GM23338 (cell line): ENCODE measurements at regions not wholly inside any gene's neighbourhood (a gene's known extent, or its start where the extent isn't known, plus 50 kb on each side); places are given as distances from the start of the nearest gene placed in this dataset.

Experiments used
- ATAC-seq: fragments of 200-7000 bp; cut with Tn5 transposase; 3 replicates; pipeline ENCODE4 v1.9.1; 2020
- DNase-seq: peaks from one replicate; pipeline ENCODE4 v3.0.0-alpha.2; 2015; ENCODE audit warnings: low spot score
- H2AFZ ChIP-seq: fragments of 200-600 bp; sonication (generic); 2 replicates; pipeline ENCODE4 v1.8.0; 2016; ENCODE audit warnings: antibody characterized with exemption, mild to moderate bottlenecking, moderate library complexity
- H3F3A ChIP-seq: fragments of 200-600 bp; sonication (generic); replicated peaks from 2 replicates; pipeline ENCODE4 v1.8.0; 2017; ENCODE audit warnings: antibody characterized with exemption, mixed run types, low read depth
- H3K27ac ChIP-seq: fragments of 200-600 bp; sonication (generic); 2 replicates; pipeline ENCODE4 v1.6.1; 2016; ENCODE audit warnings: low read depth
- H3K27me3 ChIP-seq: fragments of 200-600 bp; sonication (generic); 2 replicates; pipeline ENCODE4 v1.8.0; 2016; ENCODE audit warnings: mild to moderate bottlenecking, mixed run types, moderate library complexity; ENCODE audit not compliant: insufficient read depth
- H3K36me3 ChIP-seq: fragments of 200-600 bp; sonication (generic); 2 replicates; pipeline ENCODE4 v1.8.0; 2016; ENCODE audit warnings: mild to moderate bottlenecking; ENCODE audit not compliant: insufficient read depth
- H3K4me1 ChIP-seq: fragments of 200-600 bp; sonication (generic); 2 replicates; pipeline ENCODE4 v1.8.0; 2016; ENCODE audit warnings: mild to moderate bottlenecking, moderate library complexity; ENCODE audit not compliant: insufficient read depth
- H3K4me2 ChIP-seq: fragments of 200-600 bp; sonication (generic); 2 replicates; pipeline ENCODE4 v1.7.1; 2017; ENCODE audit warnings: mixed run types
- H3K4me3 ChIP-seq: fragments of 200-600 bp; sonication (generic); 2 replicates; pipeline ENCODE4 v1.6.1; 2016; ENCODE audit warnings: mixed run types
- H3K79me2 ChIP-seq: fragments of 200-600 bp; sonication (generic); replicated peaks from 2 replicates; pipeline ENCODE4 v1.8.0; 2017; ENCODE audit warnings: mild to moderate bottlenecking; ENCODE audit not compliant: insufficient read depth
- H3K9me2 ChIP-seq: fragments of 200-600 bp; sonication (generic); 2 replicates; pipeline ENCODE4 v1.8.0; 2017; ENCODE audit not compliant: insufficient read depth
- H4K20me1 ChIP-seq: fragments of 200-600 bp; sonication (generic); replicated peaks from 2 replicates; pipeline ENCODE4 v1.8.0; 2017; ENCODE audit warnings: mild to moderate bottlenecking; ENCODE audit not compliant: insufficient read depth
- H3K27ac Mint-ChIP-seq: 2 replicates; pipeline ENCODE4 v1.8.0; 2020; ENCODE audit warnings: inconsistent platforms, mild to moderate bottlenecking, moderate library complexity, mixed read lengths
- H3K27me3 Mint-ChIP-seq: 3 replicates; pipeline ENCODE4 v1.8.0; 2022; ENCODE audit warnings: low read depth, mild to moderate bottlenecking, moderate library complexity, mixed read lengths, inconsistent platforms; ENCODE audit not compliant: insufficient read depth, poor library complexity
- H3K36me3 Mint-ChIP-seq: 3 replicates; pipeline ENCODE4 v1.8.0; 2021; ENCODE audit warnings: low read depth, mild to moderate bottlenecking, inconsistent platforms, moderate library complexity, mixed read lengths
- H3K4me1 Mint-ChIP-seq: 3 replicates; pipeline ENCODE4 v1.8.0; 2020; ENCODE audit warnings: mild to moderate bottlenecking, inconsistent platforms, mixed read lengths
- H3K4me3 Mint-ChIP-seq: 3 replicates; pipeline ENCODE4 v1.8.0; 2021; ENCODE audit warnings: moderate library complexity, mild to moderate bottlenecking, inconsistent platforms, mixed read lengths
- H3K9me3 Mint-ChIP-seq: 3 replicates; pipeline ENCODE4 v1.8.0; 2020; ENCODE audit warnings: moderate library complexity, mild to moderate bottlenecking, inconsistent platforms, mixed read lengths
- CREB1 ChIP-seq: fragments of 250-450 bp; sonication (Bioruptor Pico); IDR thresholded peaks from 2 replicates; pipeline ENCODE4 v1.5.0; 2020; ENCODE audit warnings: low read depth, mild to moderate bottlenecking, moderate library complexity
- EZH2phosphoT487 ChIP-seq: fragments of 200-600 bp; sonication (generic); IDR thresholded peaks from one replicate; pipeline ENCODE4 v1.8.1; 2018; ENCODE audit warnings: antibody characterized with exemption; ENCODE audit not compliant: unreplicated experiment
- JUNB ChIP-seq: IDR thresholded peaks from one replicate; pipeline ENCODE4 v1.6.1; 2016; ENCODE audit warnings: antibody characterized with exemption; ENCODE audit not compliant: unreplicated experiment
- NANOG ChIP-seq: IDR thresholded peaks from 2 replicates; pipeline ENCODE4 v1.6.1; 2016; ENCODE audit warnings: antibody characterized with exemption, borderline replicate concordance
- POLR2AphosphoS5 ChIP-seq: IDR thresholded peaks from 2 replicates; pipeline ENCODE4 v1.6.1; 2016; ENCODE audit warnings: antibody characterized with exemption, low read depth
- STAT1 ChIP-seq: IDR thresholded peaks from one replicate; pipeline ENCODE4 v1.6.1; 2016; ENCODE audit warnings: antibody characterized with exemption; ENCODE audit not compliant: unreplicated experiment
- ZNF114 ChIP-seq: fragments of 250-450 bp; sonication (Bioruptor Pico); IDR thresholded peaks from 2 replicates; pipeline ENCODE4 v1.5.0; 2020; ENCODE audit warnings: mild to moderate bottlenecking, moderate library complexity
- ZNF331 ChIP-seq: fragments of 250-450 bp; sonication (Bioruptor Pico); IDR thresholded peaks from 2 replicates; pipeline ENCODE4 v1.5.0; 2020; ENCODE audit warnings: low read depth, mild to moderate bottlenecking, moderate library complexity
- ZNF462 ChIP-seq: fragments of 250-450 bp; sonication (Bioruptor Pico); IDR thresholded peaks from 2 replicates; pipeline ENCODE4 v1.5.0; 2020; ENCODE audit warnings: mild to moderate bottlenecking, moderate library complexity
- TF ChIP-seq, protein P1 (sequence below), 2 experiments: fragments of 200-600 bp in 1 of 2; sonication (generic) in 1 of 2; conservative IDR thresholded peaks; 2 replicates each; pipeline versions ENCODE4 v1.5.1 to v1.6.1; 2016 to 2017; ENCODE audit warnings: antibody characterized with exemption in 2 of 2, low read depth in 2 of 2, mild to moderate bottlenecking in 2 of 2, moderate library complexity in 1 of 2
- TF ChIP-seq, protein P2 (sequence below): IDR thresholded peaks from one replicate; pipeline ENCODE4 v1.6.1; 2018; ENCODE audit warnings: antibody characterized with exemption; ENCODE audit not compliant: unreplicated experiment

DNA sequence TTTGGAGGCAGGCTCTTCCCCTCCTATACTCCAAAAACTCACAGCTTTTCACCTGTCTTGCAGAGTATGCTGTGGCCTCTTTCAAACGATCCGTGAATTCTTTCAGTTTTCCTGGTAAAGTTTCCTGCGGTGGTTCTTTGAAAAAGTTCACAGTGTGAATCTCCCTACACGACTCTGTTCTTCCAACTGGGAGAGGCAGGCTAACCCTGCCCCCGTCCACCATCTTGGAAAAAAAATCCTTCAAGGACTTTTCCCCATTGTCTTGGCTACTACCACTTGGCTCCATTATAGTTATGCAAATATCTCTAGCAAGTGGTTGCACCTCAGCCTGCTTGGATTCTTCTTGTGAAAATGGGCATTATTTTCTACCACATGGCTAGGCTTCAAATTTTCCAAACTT lies 382.6 kb downstream of the AGTPBP1 start (continued):
- TF ChIP-seq ZNF462 (CRISPR knock-in tag) (no peak), STAT1 (no peak), CREB1 (CRISPR knock-in tag) (no peak), ZNF114 (CRISPR knock-in tag) (no peak), JUNB (no peak)
- TF ChIP-seq, protein P1, sequence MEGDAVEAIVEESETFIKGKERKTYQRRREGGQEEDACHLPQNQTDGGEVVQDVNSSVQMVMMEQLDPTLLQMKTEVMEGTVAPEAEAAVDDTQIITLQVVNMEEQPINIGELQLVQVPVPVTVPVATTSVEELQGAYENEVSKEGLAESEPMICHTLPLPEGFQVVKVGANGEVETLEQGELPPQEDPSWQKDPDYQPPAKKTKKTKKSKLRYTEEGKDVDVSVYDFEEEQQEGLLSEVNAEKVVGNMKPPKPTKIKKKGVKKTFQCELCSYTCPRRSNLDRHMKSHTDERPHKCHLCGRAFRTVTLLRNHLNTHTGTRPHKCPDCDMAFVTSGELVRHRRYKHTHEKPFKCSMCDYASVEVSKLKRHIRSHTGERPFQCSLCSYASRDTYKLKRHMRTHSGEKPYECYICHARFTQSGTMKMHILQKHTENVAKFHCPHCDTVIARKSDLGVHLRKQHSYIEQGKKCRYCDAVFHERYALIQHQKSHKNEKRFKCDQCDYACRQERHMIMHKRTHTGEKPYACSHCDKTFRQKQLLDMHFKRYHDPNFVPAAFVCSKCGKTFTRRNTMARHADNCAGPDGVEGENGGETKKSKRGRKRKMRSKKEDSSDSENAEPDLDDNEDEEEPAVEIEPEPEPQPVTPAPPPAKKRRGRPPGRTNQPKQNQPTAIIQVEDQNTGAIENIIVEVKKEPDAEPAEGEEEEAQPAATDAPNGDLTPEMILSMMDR (conservative IDR thresholded peaks at IDR 0.05; ENCODE audit: low read depth in 2 of 2), result no peak

- peaks cover 1% of the 10 kb centered on the region for H3K27me3 Mint-ChIP-seq
- no peak overlapping the region for H3K27ac Mint-ChIP-seq
- Histone ChIP-seq H3K79me2 (no peaks in the 10 kb centered on the region), H2AFZ (no peak overlapping the region), H3K4me1 (no peaks in the 10 kb centered on the region), H3K36me3 (no peaks in the 10 kb centered on the region), H3K4me3 (no peak overlapping the region), H3K27ac (no peak overlapping the region), H4K20me1 (no peaks in the 10 kb centered on the region), H3K4me2 (no peak overlapping the region), H3K9me2 (peaks cover 4% of the 10 kb centered on the region; the same call in 1 of the 2 replicates), H3F3A (no peaks in the 10 kb centered on the region), H3K27me3 (no peaks in the 10 kb centered on the region)
- no peak for ATAC-seq
- no peaks in the 10 kb centered on the region for H3K36me3 Mint-ChIP-seq
- H3K4me3 Mint-ChIP-seq, result no peak overlapping the region
- H3K9me3 Mint-ChIP-seq, result no peaks in the 10 kb centered on the region
- H3K4me1 Mint-ChIP-seq, result no peaks in the 10 kb centered on the region; the same call in 2 of the 3 replicates
- DNase-seq, result no peak
- TF ChIP-seq, protein P2, sequence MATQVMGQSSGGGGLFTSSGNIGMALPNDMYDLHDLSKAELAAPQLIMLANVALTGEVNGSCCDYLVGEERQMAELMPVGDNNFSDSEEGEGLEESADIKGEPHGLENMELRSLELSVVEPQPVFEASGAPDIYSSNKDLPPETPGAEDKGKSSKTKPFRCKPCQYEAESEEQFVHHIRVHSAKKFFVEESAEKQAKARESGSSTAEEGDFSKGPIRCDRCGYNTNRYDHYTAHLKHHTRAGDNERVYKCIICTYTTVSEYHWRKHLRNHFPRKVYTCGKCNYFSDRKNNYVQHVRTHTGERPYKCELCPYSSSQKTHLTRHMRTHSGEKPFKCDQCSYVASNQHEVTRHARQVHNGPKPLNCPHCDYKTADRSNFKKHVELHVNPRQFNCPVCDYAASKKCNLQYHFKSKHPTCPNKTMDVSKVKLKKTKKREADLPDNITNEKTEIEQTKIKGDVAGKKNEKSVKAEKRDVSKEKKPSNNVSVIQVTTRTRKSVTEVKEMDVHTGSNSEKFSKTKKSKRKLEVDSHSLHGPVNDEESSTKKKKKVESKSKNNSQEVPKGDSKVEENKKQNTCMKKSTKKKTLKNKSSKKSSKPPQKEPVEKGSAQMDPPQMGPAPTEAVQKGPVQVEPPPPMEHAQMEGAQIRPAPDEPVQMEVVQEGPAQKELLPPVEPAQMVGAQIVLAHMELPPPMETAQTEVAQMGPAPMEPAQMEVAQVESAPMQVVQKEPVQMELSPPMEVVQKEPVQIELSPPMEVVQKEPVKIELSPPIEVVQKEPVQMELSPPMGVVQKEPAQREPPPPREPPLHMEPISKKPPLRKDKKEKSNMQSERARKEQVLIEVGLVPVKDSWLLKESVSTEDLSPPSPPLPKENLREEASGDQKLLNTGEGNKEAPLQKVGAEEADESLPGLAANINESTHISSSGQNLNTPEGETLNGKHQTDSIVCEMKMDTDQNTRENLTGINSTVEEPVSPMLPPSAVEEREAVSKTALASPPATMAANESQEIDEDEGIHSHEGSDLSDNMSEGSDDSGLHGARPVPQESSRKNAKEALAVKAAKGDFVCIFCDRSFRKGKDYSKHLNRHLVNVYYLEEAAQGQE, result no peak
- TF ChIP-seq JUNB (no peak), NANOG (no peak), POLR2AphosphoS5 (no peak), EZH2phosphoT487 (no peak), ZNF114 (CRISPR knock-in tag) (no peak), ZNF331 (no peak), STAT1 (no peak)
Observed at GRCh38 chr9:85349046-85349445, 392.7 kb downstream of the AGTPBP1 start.
